ENCODE measurements at regions not wholly inside any gene's neighbourhood (a gene's known extent, or its start where the extent isn't known, plus 50 kb on each side); places are given as distances from the start of the nearest gene placed in this dataset.
A peak's percentile ranks its signal among the peaks of the same experiment; 100 is the strongest.
"Not testable (repeated sequence)": the region's sequence is repeated elsewhere in the genome, so short reads cannot be mapped to it uniquely, and the experiment has no call there.

- peak in 1 of 2 donors; percentile 31 for DNase-seq
Observed at GRCh38 chr20:30811885-30812671, 445.4 kb upstream of the DEFB115 start.

GRCh38 chr20:30812739-30813411 lies 444.6 kb upstream of the DEFB115 start:
- no peak for DNase-seq

- not testable (repeated sequence) for DNase-seq
Observed at GRCh38 chr20:30813412-30814311, 443.8 kb upstream of the DEFB115 start.

- not testable (repeated sequence) for DNase-seq
Observed at GRCh38 chr20:30814312-30814639, 443.2 kb upstream of the DEFB115 start.

- not testable (repeated sequence) for DNase-seq
Observed at GRCh38 chr20:30815027-30815576, 442.4 kb upstream of the DEFB115 start.

GRCh38 chr20:30815577-30816181 lies 441.8 kb upstream of the DEFB115 start:
- no peak for DNase-seq

- DNase-seq = no peak
Observed at GRCh38 chr20:30816182-30816645, 441.2 kb upstream of the DEFB115 start.

- not testable (repeated sequence) for DNase-seq
Observed at GRCh38 chr20:30821615-30822014, 435.8 kb upstream of the DEFB115 start.

GRCh38 chr20:30824666-30825065 lies 432.8 kb upstream of the DEFB115 start:
- DNase-seq = not testable (repeated sequence)

GRCh38 chr20:30845923-30846322 lies 411.5 kb upstream of the DEFB115 start:
- DNase-seq = not testable (repeated sequence)

GRCh38 chr20:30868271-30868670 lies 389.2 kb upstream of the DEFB115 start:
- DNase-seq = not testable (repeated sequence)

- DNase-seq = not testable (repeated sequence)
Observed at GRCh38 chr20:30871127-30871526, 386.3 kb upstream of the DEFB115 start.

GRCh38 chr20:30872252-30872651 lies 385.2 kb upstream of the DEFB115 start:
- DNase-seq = not testable (repeated sequence)

GRCh38 chr20:30875868-30876267 lies 381.6 kb upstream of the DEFB115 start:
- DNase-seq = not testable (repeated sequence)

GRCh38 chr20:30891400-30891799 lies 366.1 kb upstream of the DEFB115 start:
- DNase-seq = not testable (repeated sequence)

- DNase-seq = no peak
Observed at GRCh38 chr20:30892541-30893345, 364.7 kb upstream of the DEFB115 start.

- DNase-seq = not testable (repeated sequence)
Observed at GRCh38 chr20:30893346-30894314, 363.8 kb upstream of the DEFB115 start.

- DNase-seq = not testable (repeated sequence)
Observed at GRCh38 chr20:30894707-30895353, 362.6 kb upstream of the DEFB115 start.

- DNase-seq = not testable (repeated sequence)
Observed at GRCh38 chr20:30895354-30895711, 362.1 kb upstream of the DEFB115 start.

All from bone marrow (tissue), 2 donors.